Upper lobe of left lung (tissue), 6 donors: ENCODE measurements at regions not wholly inside any gene's neighbourhood (a gene's known extent, or its start where the extent isn't known, plus 50 kb on each side); places are given as distances from the start of the nearest gene placed in this dataset.
"Not testable (repeated sequence)": the region's sequence is repeated elsewhere in the genome, so short reads cannot be mapped to it uniquely, and the experiment has no call there.

Source experiments
- ATAC-seq, 2 donors: fragments of 200-7000 bp; cut with Tn5 transposase; one replicate each; pipeline ENCODE4 v1.9.1; 2022; ENCODE audit warnings: mild to moderate bottlenecking in 2 of 2, moderate library complexity in 2 of 2; ENCODE audit not compliant: low FRiP score in 2 of 2
- DNase-seq, 2 donors: peaks; one replicate each; pipeline ENCODE4 v3.0.0-alpha.2; 2019 to 2020
- H3K27ac ChIP-seq, 4 donors: fragments of 200-600 bp; sonication (generic); one replicate each; pipeline ENCODE4 v1.5.1; 2016 to 2019
- H3K27me3 ChIP-seq, 4 donors: fragments of 200-600 bp; sonication (generic); one replicate each; pipeline ENCODE4 v1.5.1; 2017 to 2019
- H3K36me3 ChIP-seq, 4 donors: fragments of 200-600 bp; sonication (generic); one replicate each; pipeline ENCODE4 v1.5.1; 2016 to 2019
- H3K4me1 ChIP-seq, 4 donors: fragments of 200-600 bp; sonication (generic); one replicate each; pipeline ENCODE4 v1.5.1; 2018 to 2019
- H3K4me3 ChIP-seq, 4 donors: fragments of 200-600 bp; sonication (generic); one replicate each; pipeline ENCODE4 v1.5.1; 2017 to 2019; ENCODE audit warnings: mild to moderate bottlenecking in 2 of 4, moderate library complexity in 1 of 4
- H3K9me3 ChIP-seq, 4 donors: fragments of 200-600 bp; sonication (generic); one replicate each; pipeline ENCODE4 v1.5.1; 2018 to 2019
- EP300 ChIP-seq, 4 donors: sonication (generic); formaldehyde crosslinking; IDR thresholded peaks; one replicate each; pipeline ENCODE4 v1.5.1; 2017; ENCODE audit warnings: antibody characterized with exemption in 4 of 4, control low read depth in 2 of 4
- POLR2A ChIP-seq, 4 donors: fragments of 450-650 bp; IDR thresholded peaks; one replicate each; pipeline ENCODE4 v1.5.1; 2016 to 2017; ENCODE audit warnings: antibody characterized with exemption in 4 of 4, mild to moderate bottlenecking in 2 of 4
- POLR2AphosphoS5 ChIP-seq, 2 donors: sonication (generic); formaldehyde crosslinking; IDR thresholded peaks; one replicate each; pipeline ENCODE4 v1.5.1; 2017; ENCODE audit warnings: antibody characterized with exemption in 2 of 2
- WGBS, 2 donors: methylation state at CpG; one replicate each; pipeline ENCODE4 v1.1.5; 2017 to 2018; 5-methylcytosine and 5-hydroxymethylcytosine counted together
- TF ChIP-seq, protein P1 (sequence below), 6 experiments: fragments of 450-650 bp in 4 of 6; fragments of 200-600 bp in 2 of 6; sonication (generic) in 2 of 6; IDR thresholded peaks; one replicate each; pipeline ENCODE4 v1.5.1; 2016 to 2019; ENCODE audit warnings: antibody characterized with exemption in 6 of 6
- donor health status: DM: no; HTN: no; CAD: no; lungs with moderate emphysema.
- donor health status: DM: no; HTN: yes; CAD: no; lungs with severe emphysema.

DNA sequence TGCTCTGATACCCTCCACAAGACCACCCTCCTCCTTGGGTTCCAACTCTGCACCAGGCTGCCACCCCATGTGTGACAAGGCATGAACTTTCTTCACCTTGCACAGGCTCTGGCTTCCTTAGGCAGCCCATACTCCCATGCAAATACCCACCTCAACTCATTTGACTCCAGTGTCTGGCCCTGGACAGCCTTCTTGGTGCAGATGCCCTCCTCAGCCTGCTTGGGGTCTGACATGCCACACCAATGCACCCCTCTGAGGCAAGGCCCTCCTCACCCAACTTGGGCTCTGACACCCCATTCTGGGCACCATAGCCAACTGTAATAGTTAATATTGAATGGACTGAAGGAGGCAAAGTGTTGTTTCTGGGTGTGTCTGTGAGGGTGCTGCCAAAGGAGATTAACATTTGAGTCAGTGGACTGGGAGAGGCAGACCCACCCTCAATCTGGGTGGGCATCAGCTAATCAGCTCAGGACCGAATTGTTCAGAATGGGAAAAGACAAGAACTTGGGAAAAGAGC, 115.0 kb upstream of the EPB41L4A start:
- no peaks in the 10 kb centered on the region for H3K36me3 ChIP-seq
- 80 to 83% methylated on average over 1 of the region's 1 CpG for WGBS, 2 donors
- ATAC-seq = no peak

DNA sequence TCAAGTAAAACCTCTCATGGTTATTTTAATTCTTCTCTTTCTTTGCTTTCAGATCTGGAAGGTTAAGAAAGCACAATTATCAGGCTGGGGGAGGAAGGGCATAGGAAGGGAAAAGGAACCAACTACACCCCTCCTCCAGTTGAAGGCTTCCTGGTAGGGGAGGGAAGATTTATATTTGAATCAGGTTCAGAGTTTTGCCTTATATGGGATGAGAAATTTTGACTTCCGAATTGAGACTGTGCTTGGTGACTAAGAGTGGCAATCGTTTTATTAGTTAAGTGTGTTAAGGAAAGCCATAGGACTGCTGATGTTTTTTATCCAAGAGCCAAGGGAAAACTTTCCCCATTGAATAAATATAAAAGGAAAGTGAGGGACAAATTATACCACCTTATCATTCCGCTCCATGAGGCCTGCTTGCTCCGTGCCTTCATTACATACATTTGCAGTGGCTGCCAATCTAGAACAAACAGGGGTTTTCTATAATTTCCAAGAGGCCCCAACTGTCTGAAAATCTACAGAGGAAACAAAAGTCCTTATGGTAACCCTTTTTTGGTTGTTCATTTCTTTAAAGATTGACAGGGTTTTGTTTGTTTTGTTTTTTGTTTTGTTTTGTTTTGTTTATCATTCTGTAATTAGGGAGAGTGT, 115.7 kb upstream of the EPB41L4A start:
- no peak overlapping the region for H3K27ac ChIP-seq
- no peaks in the 10 kb centered on the region for H3K9me3 ChIP-seq
- TF ChIP-seq POLR2AphosphoS5 (IDR thresholded peaks at IDR 0.05) = no peak
- WGBS, 2 donors = 68 to 79% methylated on average over 4 of the region's 4 CpGs
- H3K4me3 ChIP-seq = no peak overlapping the region
- ATAC-seq (peak in 1 of 2 donors; percentile 34), DNase-seq (no peak)
- H3K4me1 ChIP-seq = no peaks in the 10 kb centered on the region
- H3K36me3 ChIP-seq = no peaks in the 10 kb centered on the region
- no peaks in the 10 kb centered on the region for H3K27me3 ChIP-seq

More for the DNA sequence above, 115.0 kb upstream of the EPB41L4A start:
- Histone ChIP-seq H3K9me3 (no peaks in the 10 kb centered on the region), H3K27me3 (no peaks in the 10 kb centered on the region), H3K4me1 (no peaks in the 10 kb centered on the region), H3K27ac (no peak overlapping the region), H3K4me3 (no peak overlapping the region)
- DNase-seq = no peak
- TF ChIP-seq EP300 (IDR thresholded peaks at IDR 0.05) (no peak), POLR2A (IDR thresholded peaks at IDR 0.05) (no peak), POLR2AphosphoS5 (IDR thresholded peaks at IDR 0.05) (no peak)
- TF ChIP-seq, protein P1, sequence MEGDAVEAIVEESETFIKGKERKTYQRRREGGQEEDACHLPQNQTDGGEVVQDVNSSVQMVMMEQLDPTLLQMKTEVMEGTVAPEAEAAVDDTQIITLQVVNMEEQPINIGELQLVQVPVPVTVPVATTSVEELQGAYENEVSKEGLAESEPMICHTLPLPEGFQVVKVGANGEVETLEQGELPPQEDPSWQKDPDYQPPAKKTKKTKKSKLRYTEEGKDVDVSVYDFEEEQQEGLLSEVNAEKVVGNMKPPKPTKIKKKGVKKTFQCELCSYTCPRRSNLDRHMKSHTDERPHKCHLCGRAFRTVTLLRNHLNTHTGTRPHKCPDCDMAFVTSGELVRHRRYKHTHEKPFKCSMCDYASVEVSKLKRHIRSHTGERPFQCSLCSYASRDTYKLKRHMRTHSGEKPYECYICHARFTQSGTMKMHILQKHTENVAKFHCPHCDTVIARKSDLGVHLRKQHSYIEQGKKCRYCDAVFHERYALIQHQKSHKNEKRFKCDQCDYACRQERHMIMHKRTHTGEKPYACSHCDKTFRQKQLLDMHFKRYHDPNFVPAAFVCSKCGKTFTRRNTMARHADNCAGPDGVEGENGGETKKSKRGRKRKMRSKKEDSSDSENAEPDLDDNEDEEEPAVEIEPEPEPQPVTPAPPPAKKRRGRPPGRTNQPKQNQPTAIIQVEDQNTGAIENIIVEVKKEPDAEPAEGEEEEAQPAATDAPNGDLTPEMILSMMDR (IDR thresholded peaks at IDR 0.05) = no peak

GRCh38 chr5:112535356-112535755, 116.3 kb upstream of the EPB41L4A start:
- WGBS, 2 donors = 79 to 85% methylated on average over 2 of the region's 2 CpGs
- H3K27me3 ChIP-seq = no peaks in the 10 kb centered on the region
- no peaks in the 10 kb centered on the region for H3K9me3 ChIP-seq
- H3K4me1 ChIP-seq = no peaks in the 10 kb centered on the region
- no peak overlapping the region for H3K4me3 ChIP-seq
- H3K27ac ChIP-seq = no peak overlapping the region
- no peak for TF ChIP-seq EP300 (IDR thresholded peaks at IDR 0.05)
- TF ChIP-seq, protein P1 (IDR thresholded peaks at IDR 0.05) = no peak
- no peak for TF ChIP-seq POLR2A (IDR thresholded peaks at IDR 0.05)
- TF ChIP-seq POLR2AphosphoS5 (IDR thresholded peaks at IDR 0.05) = no peak
- H3K36me3 ChIP-seq = no peaks in the 10 kb centered on the region
- ATAC-seq (no peak), DNase-seq (no peak)

- H3K4me3 ChIP-seq, DNase-seq, H3K36me3 ChIP-seq, H3K9me3 ChIP-seq, H3K27ac ChIP-seq, ATAC-seq, H3K27me3 ChIP-seq, H3K4me1 ChIP-seq: not testable (repeated sequence)
- 91 to 95% methylated on average over 3 of the region's 3 CpGs for WGBS, 2 donors
Observed at GRCh38 chr5:112544558-112544957, 125.5 kb upstream of the EPB41L4A start.

DNA sequence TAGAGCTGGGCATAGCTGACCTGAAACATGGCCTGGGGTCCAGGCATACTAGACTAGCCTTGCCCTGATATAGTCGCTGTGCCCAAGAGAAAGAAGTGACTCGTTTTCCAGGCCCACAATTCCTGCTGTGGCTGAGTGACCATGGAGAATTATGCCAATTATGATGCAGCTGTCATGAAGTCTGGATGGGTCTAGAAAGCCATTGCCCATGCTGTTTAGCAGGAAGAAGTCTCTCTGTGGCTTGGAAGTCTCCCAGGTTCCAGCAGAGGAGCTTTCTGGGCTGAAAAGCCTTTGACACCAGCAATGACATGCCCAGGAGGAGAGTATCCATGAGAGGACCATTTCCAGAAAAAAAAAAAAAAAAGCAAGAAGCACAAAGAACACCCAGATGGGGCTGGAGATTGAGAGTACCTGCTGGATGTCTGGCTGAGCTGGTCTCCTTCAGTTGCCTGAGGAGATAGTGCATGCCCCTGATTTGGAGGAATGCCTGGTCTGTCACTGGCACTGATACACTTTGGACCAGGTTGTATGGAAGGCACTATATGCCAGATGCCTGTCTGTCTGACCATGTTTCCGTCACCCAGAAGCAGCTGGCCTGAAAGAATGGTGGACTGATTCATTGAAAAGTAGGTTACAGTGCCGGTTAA, 128.0 kb upstream of the EPB41L4A start:
- no peak overlapping the region for H3K27ac ChIP-seq
- H3K36me3 ChIP-seq = no peaks in the 10 kb centered on the region
- no peaks in the 10 kb centered on the region for H3K9me3 ChIP-seq
- ATAC-seq (no peak), DNase-seq (no peak)
- no peaks in the 10 kb centered on the region for H3K27me3 ChIP-seq
- H3K4me1 ChIP-seq = peaks cover 0 to 3% (median 0%) of the 10 kb centered on the region in 4 donors
- no peak overlapping the region for H3K4me3 ChIP-seq
- TF ChIP-seq EP300 (IDR thresholded peaks at IDR 0.05) (no peak), POLR2AphosphoS5 (IDR thresholded peaks at IDR 0.05) (no peak), POLR2A (IDR thresholded peaks at IDR 0.05) (no peak)
- 76 to 83% methylated on average over 3 to 4 of the region's 4 CpGs for WGBS, 2 donors

DNA sequence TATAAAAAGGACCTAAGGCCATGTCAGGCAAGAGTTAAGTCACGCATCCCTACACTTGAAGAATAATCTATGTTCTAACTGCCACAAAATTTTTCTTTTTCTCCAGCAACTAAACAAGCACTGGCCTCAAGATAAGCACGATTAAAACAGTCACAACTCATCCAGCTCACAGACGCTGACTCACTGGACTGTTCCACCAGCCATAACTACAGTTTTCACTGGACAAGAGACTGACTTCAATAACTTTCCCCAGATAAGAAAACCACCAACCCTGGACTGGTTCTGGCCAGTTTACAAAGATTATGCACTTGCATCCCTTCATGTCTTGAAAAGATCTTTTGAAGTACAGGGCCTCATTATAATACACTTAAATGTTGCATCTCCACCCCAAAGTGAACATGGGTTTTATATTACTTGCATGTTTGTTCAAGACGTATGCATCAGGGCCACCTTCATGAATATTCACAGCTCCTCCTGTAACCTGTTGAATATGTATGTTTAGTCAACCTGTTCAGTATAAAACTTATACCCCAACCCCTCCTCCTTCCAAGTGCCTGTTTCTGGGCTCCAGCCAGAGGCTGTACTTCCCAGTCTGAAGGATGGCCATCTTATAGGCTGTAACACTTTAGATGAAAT, 129.3 kb upstream of the EPB41L4A start:
- ATAC-seq = peak; percentile 68 to 72
- peak in 1 of 2 donors; percentile 25 for DNase-seq
- Histone ChIP-seq H3K4me3 (no peak overlapping the region), H3K36me3 (no peaks in the 10 kb centered on the region), H3K9me3 (no peaks in the 10 kb centered on the region), H3K27ac (no peak overlapping the region), H3K4me1 (peaks cover 0 to 3% (median 0%) of the 10 kb centered on the region in 4 donors), H3K27me3 (no peaks in the 10 kb centered on the region)
- TF ChIP-seq POLR2AphosphoS5 (IDR thresholded peaks at IDR 0.05) (no peak), EP300 (IDR thresholded peaks at IDR 0.05) (no peak), POLR2A (IDR thresholded peaks at IDR 0.05) (no peak)
- TF ChIP-seq, protein P1 (IDR thresholded peaks at IDR 0.05) = no peak
- WGBS, 2 donors = 34 to 56% methylated on average over 4 of the region's 4 CpGs
